ENCODE measurements at regions not wholly inside any gene's neighbourhood (a gene's known extent, or its start where the extent isn't known, plus 50 kb on each side); places are given as distances from the start of the nearest gene placed in this dataset.

DNA sequence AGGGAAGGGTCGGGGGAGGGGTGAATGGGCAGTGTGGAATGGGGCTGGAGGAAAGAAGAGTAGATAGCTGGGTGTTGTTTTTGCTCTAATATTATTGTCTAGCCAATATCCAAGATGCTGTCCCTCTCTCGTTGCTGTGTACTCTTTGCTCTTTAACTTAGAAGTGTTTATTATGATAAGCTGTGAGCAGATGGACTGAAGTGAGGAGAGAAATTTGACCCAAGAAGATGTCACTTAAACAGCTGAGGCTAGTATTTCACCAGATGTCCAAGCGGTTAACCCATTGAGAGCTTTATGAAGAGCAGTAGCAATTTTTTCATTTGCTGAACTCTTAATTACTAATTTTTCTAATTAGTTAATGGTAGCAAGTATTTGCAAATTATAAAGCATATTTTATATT lies 212.2 kb upstream of the TP63 start:
- TF ChIP-seq, protein P1, sequence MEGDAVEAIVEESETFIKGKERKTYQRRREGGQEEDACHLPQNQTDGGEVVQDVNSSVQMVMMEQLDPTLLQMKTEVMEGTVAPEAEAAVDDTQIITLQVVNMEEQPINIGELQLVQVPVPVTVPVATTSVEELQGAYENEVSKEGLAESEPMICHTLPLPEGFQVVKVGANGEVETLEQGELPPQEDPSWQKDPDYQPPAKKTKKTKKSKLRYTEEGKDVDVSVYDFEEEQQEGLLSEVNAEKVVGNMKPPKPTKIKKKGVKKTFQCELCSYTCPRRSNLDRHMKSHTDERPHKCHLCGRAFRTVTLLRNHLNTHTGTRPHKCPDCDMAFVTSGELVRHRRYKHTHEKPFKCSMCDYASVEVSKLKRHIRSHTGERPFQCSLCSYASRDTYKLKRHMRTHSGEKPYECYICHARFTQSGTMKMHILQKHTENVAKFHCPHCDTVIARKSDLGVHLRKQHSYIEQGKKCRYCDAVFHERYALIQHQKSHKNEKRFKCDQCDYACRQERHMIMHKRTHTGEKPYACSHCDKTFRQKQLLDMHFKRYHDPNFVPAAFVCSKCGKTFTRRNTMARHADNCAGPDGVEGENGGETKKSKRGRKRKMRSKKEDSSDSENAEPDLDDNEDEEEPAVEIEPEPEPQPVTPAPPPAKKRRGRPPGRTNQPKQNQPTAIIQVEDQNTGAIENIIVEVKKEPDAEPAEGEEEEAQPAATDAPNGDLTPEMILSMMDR (IDR thresholded peaks at IDR 0.05; ENCODE audit: borderline replicate concordance, extremely low read depth, low read length, poor library complexity, severe bottlenecking) = no peak
- TF ChIP-seq EZH2 (IDR thresholded peaks at IDR 0.05; ENCODE audit: borderline replicate concordance, low read depth, low read length, severe bottlenecking) = no peak
- H3K27me3 ChIP-seq (ENCODE audit: insufficient read depth, low read length, poor library complexity) = no peaks in the 10 kb centered on the region
- H3K4me2 ChIP-seq (ENCODE audit: insufficient read depth, low read length) = no peak overlapping the region
- H3K79me2 ChIP-seq (ENCODE audit: insufficient read depth, low read length) = no peaks in the 10 kb centered on the region
- H3K9me3 ChIP-seq (ENCODE audit: insufficient read depth, low read length, severe bottlenecking) = no peaks in the 10 kb centered on the region
- no peak for ATAC-seq (ENCODE audit: insufficient read depth, low read depth)
- no peak overlapping the region for H3K4me3 ChIP-seq (ENCODE audit: low read depth in 1 of 2, low read length in 2 of 2)
- H3K36me3 ChIP-seq (ENCODE audit: insufficient read depth, low read length) = no peaks in the 10 kb centered on the region
- no peak for DNase-seq
- H2AFZ ChIP-seq (ENCODE audit: low read depth, low read length) = no peak overlapping the region
- no peaks in the 10 kb centered on the region for H3K4me1 ChIP-seq (ENCODE audit: insufficient read depth, low read length)
- H4K20me1 ChIP-seq (ENCODE audit: insufficient read depth, low read length) = no peaks in the 10 kb centered on the region
- H3K9ac ChIP-seq (ENCODE audit: low read depth, low read length) = no peak overlapping the region
- H3K27ac ChIP-seq (ENCODE audit: low read length) = no peak overlapping the region

DNA sequence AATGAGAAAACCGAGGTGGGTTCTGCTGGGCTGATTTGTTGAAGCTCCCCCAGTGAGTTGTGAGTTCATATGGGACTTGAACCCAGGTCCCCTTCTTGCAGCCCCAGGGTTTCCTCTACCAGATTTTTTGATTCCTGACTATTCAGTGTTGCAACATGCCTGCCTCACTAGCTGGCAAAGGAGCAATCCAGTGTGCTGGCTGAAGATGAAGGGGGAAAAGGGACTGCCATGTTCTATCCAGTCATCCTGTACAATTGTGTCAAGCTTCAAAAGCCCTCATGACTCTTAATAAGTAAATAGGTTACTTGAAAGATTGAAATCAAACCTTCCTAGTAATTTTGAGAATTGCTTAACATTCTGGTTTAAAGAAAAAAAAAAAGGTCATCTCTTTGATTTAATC lies 211.5 kb upstream of the TP63 start:
- no peak for ATAC-seq (ENCODE audit: insufficient read depth, low read depth)
- no peaks in the 10 kb centered on the region for H3K27me3 ChIP-seq (ENCODE audit: insufficient read depth, low read length, poor library complexity)
- TF ChIP-seq, protein P1 (IDR thresholded peaks at IDR 0.05; ENCODE audit: borderline replicate concordance, extremely low read depth, low read length, poor library complexity, severe bottlenecking) = no peak
- no peak for TF ChIP-seq EZH2 (IDR thresholded peaks at IDR 0.05; ENCODE audit: borderline replicate concordance, low read depth, low read length, severe bottlenecking)

DNA sequence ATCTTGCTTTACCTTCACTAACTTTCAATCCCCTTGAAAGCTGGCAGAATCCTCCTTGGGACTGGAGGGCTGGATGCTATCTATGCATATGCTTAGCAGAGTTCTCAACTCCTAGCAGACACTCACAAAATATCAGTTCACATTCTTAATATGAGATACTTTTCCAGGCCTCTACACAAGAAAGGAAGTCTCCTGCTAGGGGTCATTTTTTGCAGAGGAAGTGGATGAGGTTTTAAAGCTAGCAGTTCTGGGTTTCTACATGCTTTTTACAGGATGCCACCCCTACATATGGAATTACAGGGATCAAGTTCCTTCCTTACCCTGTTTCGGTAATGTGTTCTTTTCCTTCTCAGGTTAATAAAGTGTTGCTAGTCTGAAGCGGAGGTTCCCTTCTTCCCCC lies 206.3 kb upstream of the TP63 start:
- H3K79me2 ChIP-seq (ENCODE audit: insufficient read depth, low read length) = no peaks in the 10 kb centered on the region
- ATAC-seq (ENCODE audit: insufficient read depth, low read depth) (no peak), DNase-seq (no peak)
- H3K27ac ChIP-seq (ENCODE audit: low read length) = no peak overlapping the region
- no peak overlapping the region for H3K9ac ChIP-seq (ENCODE audit: low read depth, low read length)
- TF ChIP-seq, protein P1 (IDR thresholded peaks at IDR 0.05; ENCODE audit: borderline replicate concordance, extremely low read depth, low read length, poor library complexity, severe bottlenecking) = no peak
- TF ChIP-seq EZH2 (IDR thresholded peaks at IDR 0.05; ENCODE audit: borderline replicate concordance, low read depth, low read length, severe bottlenecking) = no peak
- H4K20me1 ChIP-seq (ENCODE audit: insufficient read depth, low read length) = no peaks in the 10 kb centered on the region
- H3K27me3 ChIP-seq (ENCODE audit: insufficient read depth, low read length, poor library complexity) = no peaks in the 10 kb centered on the region
- H3K4me3 ChIP-seq (ENCODE audit: low read depth in 1 of 2, low read length in 2 of 2) = no peak overlapping the region
- no peak overlapping the region for H2AFZ ChIP-seq (ENCODE audit: low read depth, low read length)
- no peak overlapping the region for H3K4me2 ChIP-seq (ENCODE audit: insufficient read depth, low read length)
- no peaks in the 10 kb centered on the region for H3K36me3 ChIP-seq (ENCODE audit: insufficient read depth, low read length)
- H3K9me3 ChIP-seq (ENCODE audit: insufficient read depth, low read length, severe bottlenecking) = no peaks in the 10 kb centered on the region
- no peaks in the 10 kb centered on the region for H3K4me1 ChIP-seq (ENCODE audit: insufficient read depth, low read length)

More for the DNA sequence above, 211.5 kb upstream of the TP63 start:
- no peak for DNase-seq
- Histone ChIP-seq H4K20me1 (ENCODE audit: insufficient read depth, low read length) (no peaks in the 10 kb centered on the region), H3K27ac (ENCODE audit: low read length) (no peak overlapping the region), H3K4me2 (ENCODE audit: insufficient read depth, low read length) (no peak overlapping the region), H2AFZ (ENCODE audit: low read depth, low read length) (no peak overlapping the region), H3K79me2 (ENCODE audit: insufficient read depth, low read length) (no peaks in the 10 kb centered on the region), H3K4me1 (ENCODE audit: insufficient read depth, low read length) (no peaks in the 10 kb centered on the region), H3K4me3 (ENCODE audit: low read depth in 1 of 2, low read length in 2 of 2) (no peak overlapping the region), H3K9me3 (ENCODE audit: insufficient read depth, low read length, severe bottlenecking) (no peaks in the 10 kb centered on the region), H3K36me3 (ENCODE audit: insufficient read depth, low read length) (no peaks in the 10 kb centered on the region), H3K9ac (ENCODE audit: low read depth, low read length) (no peak overlapping the region)

DNA sequence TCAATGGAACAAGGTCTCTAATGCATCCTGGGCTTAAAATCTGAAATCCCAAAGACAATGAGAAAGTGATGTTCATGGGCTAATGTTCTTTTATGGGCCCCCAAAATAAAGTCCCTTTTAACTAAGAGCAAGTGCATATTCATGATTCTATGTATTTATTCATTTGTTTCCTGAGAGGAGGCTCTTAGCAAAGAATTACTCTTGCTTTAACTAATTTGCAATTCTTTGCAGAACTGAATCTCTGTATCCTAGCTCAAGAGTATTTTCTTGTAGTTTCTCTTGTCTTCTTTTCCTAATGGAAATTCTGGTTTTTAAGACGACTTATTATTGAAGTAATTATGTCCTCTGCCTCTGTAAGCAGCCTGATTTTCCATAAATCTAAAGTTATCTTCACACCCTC lies 202.2 kb upstream of the TP63 start:
- ATAC-seq (ENCODE audit: insufficient read depth, low read depth) = no peak
- no peaks in the 10 kb centered on the region for H3K36me3 ChIP-seq (ENCODE audit: insufficient read depth, low read length)
- H3K79me2 ChIP-seq (ENCODE audit: insufficient read depth, low read length) = no peaks in the 10 kb centered on the region
- H3K4me2 ChIP-seq (ENCODE audit: insufficient read depth, low read length) = no peak overlapping the region
- H3K9ac ChIP-seq (ENCODE audit: low read depth, low read length) = no peak overlapping the region
- no peaks in the 10 kb centered on the region for H4K20me1 ChIP-seq (ENCODE audit: insufficient read depth, low read length)
- TF ChIP-seq, protein P1 (IDR thresholded peaks at IDR 0.05; ENCODE audit: borderline replicate concordance, extremely low read depth, low read length, poor library complexity, severe bottlenecking) = no peak
- no peak for TF ChIP-seq EZH2 (IDR thresholded peaks at IDR 0.05; ENCODE audit: borderline replicate concordance, low read depth, low read length, severe bottlenecking)
- H3K27ac ChIP-seq (ENCODE audit: low read length) = no peak overlapping the region
- no peaks in the 10 kb centered on the region for H3K9me3 ChIP-seq (ENCODE audit: insufficient read depth, low read length, severe bottlenecking)
- H3K4me1 ChIP-seq (ENCODE audit: insufficient read depth, low read length) = no peaks in the 10 kb centered on the region
- no peak for DNase-seq
- H3K27me3 ChIP-seq (ENCODE audit: insufficient read depth, low read length, poor library complexity) = no peaks in the 10 kb centered on the region
- H2AFZ ChIP-seq (ENCODE audit: low read depth, low read length) = no peak overlapping the region
- H3K4me3 ChIP-seq (ENCODE audit: low read depth in 1 of 2, low read length in 2 of 2) = no peak overlapping the region

Data from DND-41 (cell line).